ENCODE measurements at regions not wholly inside any gene's neighbourhood (a gene's known extent, or its start where the extent isn't known, plus 50 kb on each side); places are given as distances from the start of the nearest gene placed in this dataset.
A peak's percentile ranks its signal among the peaks of the same experiment; 100 is the strongest.
"Not testable (repeated sequence)": the region's sequence is repeated elsewhere in the genome, so short reads cannot be mapped to it uniquely, and the experiment has no call there.

- DNase-seq (ENCODE audit: low spot score), result no peak
Observed at GRCh38 chrX:148080593-148080992, 99.5 kb downstream of the FMR1NB start.

- no peak for DNase-seq (ENCODE audit: low spot score)
Observed at GRCh38 chrX:148084611-148085010, 103.5 kb downstream of the FMR1NB start.

GRCh38 chrX:148120151-148120550 is 139.0 kb downstream of the FMR1NB start:
- no peak for DNase-seq (ENCODE audit: low spot score)

- DNase-seq (ENCODE audit: low spot score), result no peak
Observed at GRCh38 chrX:148120999-148121623, 140.0 kb downstream of the FMR1NB start.

GRCh38 chrX:148128872-148129505 is 147.9 kb downstream of the FMR1NB start:
- not testable (repeated sequence) for DNase-seq (ENCODE audit: low spot score)

GRCh38 chrX:148133105-148133725 is 152.1 kb downstream of the FMR1NB start:
- peak; percentile 11 for DNase-seq (ENCODE audit: low spot score)

- DNase-seq (ENCODE audit: low spot score), result no peak
Observed at GRCh38 chrX:148134578-148134977, 153.4 kb downstream of the FMR1NB start.

GRCh38 chrX:148135738-148136137 is 154.6 kb downstream of the FMR1NB start:
- DNase-seq (ENCODE audit: low spot score), result peak; percentile 13

GRCh38 chrX:148146121-148146520 is 165.0 kb downstream of the FMR1NB start:
- no peak for DNase-seq (ENCODE audit: low spot score)

- no peak for DNase-seq (ENCODE audit: low spot score)
Observed at GRCh38 chrX:148156986-148157385, 175.8 kb downstream of the FMR1NB start.

- no peak for DNase-seq (ENCODE audit: low spot score)
Observed at GRCh38 chrX:148159796-148160195, 178.7 kb downstream of the FMR1NB start.

- DNase-seq (ENCODE audit: low spot score), result no peak
Observed at GRCh38 chrX:148161701-148162100, 180.6 kb downstream of the FMR1NB start.

- no peak for DNase-seq (ENCODE audit: low spot score)
Observed at GRCh38 chrX:148185631-148186030, 204.5 kb downstream of the FMR1NB start.

- no peak for DNase-seq (ENCODE audit: low spot score)
Observed at GRCh38 chrX:148192547-148192946, 211.4 kb downstream of the FMR1NB start.

GRCh38 chrX:148193759-148194158 is 212.6 kb downstream of the FMR1NB start:
- DNase-seq (ENCODE audit: low spot score), result no peak

- DNase-seq (ENCODE audit: low spot score), result no peak
Observed at GRCh38 chrX:148203531-148203930, 222.4 kb downstream of the FMR1NB start.

GRCh38 chrX:148204195-148204594 is 223.1 kb downstream of the FMR1NB start:
- no peak for DNase-seq (ENCODE audit: low spot score)

- no peak for DNase-seq (ENCODE audit: low spot score)
Observed at GRCh38 chrX:148214786-148215185, 233.6 kb downstream of the FMR1NB start.

- DNase-seq (ENCODE audit: low spot score), result no peak
Observed at GRCh38 chrX:148215726-148216125, 234.6 kb downstream of the FMR1NB start.

GRCh38 chrX:148223361-148223760 is 242.2 kb downstream of the FMR1NB start:
- no peak for DNase-seq (ENCODE audit: low spot score)

- no peak for DNase-seq (ENCODE audit: low spot score)
Observed at GRCh38 chrX:148228521-148228920, 247.4 kb downstream of the FMR1NB start.

GRCh38 chrX:148229801-148230303 is 248.7 kb downstream of the FMR1NB start:
- no peak for DNase-seq (ENCODE audit: low spot score)

- DNase-seq (ENCODE audit: low spot score), result no peak
Observed at GRCh38 chrX:148259990-148260389, 240.4 kb upstream of the AFF2 start.

Data from A172 (cell line).